ENCODE measurements at regions not wholly inside any gene's neighbourhood (a gene's known extent, or its start where the extent isn't known, plus 50 kb on each side); places are given as distances from the start of the nearest gene placed in this dataset.

GRCh38 chr4:89363786-89364185 lies 56.2 kb upstream of the GPRIN3 start:
- no peak for DNase-seq (ENCODE audit: low spot score)

DNA sequence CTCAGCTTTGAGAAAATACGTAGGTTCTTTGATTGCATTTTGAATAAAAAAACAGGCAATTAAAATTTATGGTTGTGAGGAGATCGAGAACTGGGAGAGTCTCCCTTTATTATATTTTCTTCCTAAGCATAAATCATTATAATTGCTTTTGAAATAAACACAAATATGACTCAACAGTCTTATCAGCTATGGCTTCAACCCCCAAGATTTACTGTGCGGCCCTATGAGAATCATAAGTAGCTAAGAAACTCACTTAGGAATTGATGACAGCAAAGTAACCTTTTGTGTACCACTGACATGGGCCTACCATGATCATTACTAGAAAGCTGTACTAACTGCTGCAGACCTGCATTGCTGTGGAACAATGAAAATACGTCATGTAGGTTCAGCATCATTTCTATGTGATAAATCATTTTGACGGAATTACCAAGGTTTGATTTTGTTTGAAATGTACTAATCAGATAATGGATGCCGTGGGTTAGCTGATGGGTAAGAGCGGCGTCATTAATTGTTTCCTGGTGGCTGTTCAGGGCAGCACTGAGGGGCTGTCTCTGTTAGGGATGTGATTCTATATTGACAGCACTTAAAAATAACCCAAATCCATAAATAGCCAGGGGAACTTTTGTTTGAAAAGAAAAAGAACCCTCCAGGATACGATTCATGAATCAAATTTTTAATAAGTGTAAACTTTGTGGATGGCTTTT lies 51.5 kb upstream of the GPRIN3 start:
- DNase-seq (ENCODE audit: low spot score) = no peak

- no peak for DNase-seq (ENCODE audit: low spot score)
Measured at GRCh38 chr4:89357787-89358186, 50.2 kb upstream of the GPRIN3 start.

All from cerebellar cortex (tissue), 1 donor.